Left lung (tissue), 4 donors: ENCODE measurements at regions not wholly inside any gene's neighbourhood (a gene's known extent, or its start where the extent isn't known, plus 50 kb on each side); places are given as distances from the start of the nearest gene placed in this dataset.

Source experiments
- ATAC-seq: fragments of 200-7000 bp; cut with Tn5 transposase; one replicate; pipeline ENCODE4 v1.9.1; 2020; ENCODE audit warnings: moderate library complexity
- DNase-seq, 4 donors: peaks; one replicate each; pipeline ENCODE4 v3.0.0-alpha.2; 2013 to 2020
- H3K27ac ChIP-seq, 2 donors: fragments of 200-600 bp; sonication (generic) in 1 of 2; one replicate each; pipeline versions ENCODE4 v1.5.0 to v1.8.0; 2020 to 2021
- H3K27me3 ChIP-seq, 2 donors: fragments of 200-600 bp; sonication (generic) in 1 of 2; one replicate each; pipeline versions ENCODE4 v1.5.0 to v1.8.0; 2020 to 2021
- H3K36me3 ChIP-seq, 2 donors: fragments of 200-600 bp; sonication (generic) in 1 of 2; one replicate each; pipeline versions ENCODE4 v1.5.0 to v1.8.0; 2020 to 2021
- H3K4me1 ChIP-seq, 2 donors: fragments of 200-600 bp; one replicate each; pipeline ENCODE4 v1.8.0; 2021
- H3K4me3 ChIP-seq, 2 donors: fragments of 200-600 bp; sonication (generic) in 1 of 2; one replicate each; pipeline versions ENCODE4 v1.5.0 to v1.8.0; 2020 to 2021; ENCODE audit warnings: mild to moderate bottlenecking in 1 of 2
- H3K9me3 ChIP-seq, 2 donors: fragments of 200-600 bp; sonication (generic) in 1 of 2; one replicate each; pipeline versions ENCODE4 v1.5.0 to v1.8.0; 2020 to 2021
- intact Hi-C, 2 donors: fragments of 100-400 bp; cut with DNase I; formaldehyde crosslinking; loops; one replicate each; pipeline versions ENCODE4 v1.11.2 to v1.14.2; 2022
- TF ChIP-seq, protein P1 (sequence below), 2 donors: fragments of 200-600 bp; sonication (generic) in 1 of 2; IDR thresholded peaks; one replicate each; pipeline versions ENCODE4 v1.5.0 to v1.8.0; 2021; ENCODE audit warnings: antibody characterized with exemption in 2 of 2
- donor health status: DM: no; HTN: yes; CAD: no.
- donor health status: DM: no; HTN: no; CAD: no.

- ATAC-seq (no peak), DNase-seq (no peak)
- Histone ChIP-seq H3K4me3 (no peak overlapping the region), H3K27me3 (no peaks in the 10 kb centered on the region), H3K36me3 (no peaks in the 10 kb centered on the region), H3K9me3 (no peaks in the 10 kb centered on the region), H3K27ac (no peak overlapping the region), H3K4me1 (no peaks in the 10 kb centered on the region)
- TF ChIP-seq, protein P1, sequence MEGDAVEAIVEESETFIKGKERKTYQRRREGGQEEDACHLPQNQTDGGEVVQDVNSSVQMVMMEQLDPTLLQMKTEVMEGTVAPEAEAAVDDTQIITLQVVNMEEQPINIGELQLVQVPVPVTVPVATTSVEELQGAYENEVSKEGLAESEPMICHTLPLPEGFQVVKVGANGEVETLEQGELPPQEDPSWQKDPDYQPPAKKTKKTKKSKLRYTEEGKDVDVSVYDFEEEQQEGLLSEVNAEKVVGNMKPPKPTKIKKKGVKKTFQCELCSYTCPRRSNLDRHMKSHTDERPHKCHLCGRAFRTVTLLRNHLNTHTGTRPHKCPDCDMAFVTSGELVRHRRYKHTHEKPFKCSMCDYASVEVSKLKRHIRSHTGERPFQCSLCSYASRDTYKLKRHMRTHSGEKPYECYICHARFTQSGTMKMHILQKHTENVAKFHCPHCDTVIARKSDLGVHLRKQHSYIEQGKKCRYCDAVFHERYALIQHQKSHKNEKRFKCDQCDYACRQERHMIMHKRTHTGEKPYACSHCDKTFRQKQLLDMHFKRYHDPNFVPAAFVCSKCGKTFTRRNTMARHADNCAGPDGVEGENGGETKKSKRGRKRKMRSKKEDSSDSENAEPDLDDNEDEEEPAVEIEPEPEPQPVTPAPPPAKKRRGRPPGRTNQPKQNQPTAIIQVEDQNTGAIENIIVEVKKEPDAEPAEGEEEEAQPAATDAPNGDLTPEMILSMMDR (IDR thresholded peaks at IDR 0.05), result no peak
- intact Hi-C loops, result no loop called here
Observed at GRCh38 chr7:94740509-94740908, 84.6 kb upstream of the SGCE start.

DNA sequence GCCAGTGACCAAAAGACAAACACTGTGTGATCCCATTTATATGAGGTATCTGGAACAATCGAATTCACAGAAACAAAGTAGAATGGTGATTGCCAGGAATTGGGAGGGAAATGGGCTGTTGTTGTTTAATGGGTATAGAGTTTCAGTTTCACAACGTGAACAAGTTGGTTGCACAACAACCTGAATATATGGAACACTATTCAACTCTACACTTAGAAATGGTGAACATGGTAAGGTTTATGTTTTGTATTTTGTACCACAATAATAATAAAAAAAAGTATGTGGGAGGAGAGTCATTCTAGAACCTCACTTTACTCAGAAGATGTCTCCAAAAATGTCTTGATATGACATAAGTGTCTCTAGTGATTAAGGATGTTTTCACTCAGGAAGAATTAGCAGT, 85.2 kb upstream of the SGCE start:
- Histone ChIP-seq H3K9me3 (no peaks in the 10 kb centered on the region), H3K4me1 (no peaks in the 10 kb centered on the region), H3K27me3 (no peaks in the 10 kb centered on the region), H3K27ac (no peak overlapping the region), H3K36me3 (no peaks in the 10 kb centered on the region), H3K4me3 (no peak overlapping the region)
- ATAC-seq, result no peak
- no peak for DNase-seq
- TF ChIP-seq, protein P1 (IDR thresholded peaks at IDR 0.05), result no peak
- intact Hi-C loops, result no loop called here

DNA sequence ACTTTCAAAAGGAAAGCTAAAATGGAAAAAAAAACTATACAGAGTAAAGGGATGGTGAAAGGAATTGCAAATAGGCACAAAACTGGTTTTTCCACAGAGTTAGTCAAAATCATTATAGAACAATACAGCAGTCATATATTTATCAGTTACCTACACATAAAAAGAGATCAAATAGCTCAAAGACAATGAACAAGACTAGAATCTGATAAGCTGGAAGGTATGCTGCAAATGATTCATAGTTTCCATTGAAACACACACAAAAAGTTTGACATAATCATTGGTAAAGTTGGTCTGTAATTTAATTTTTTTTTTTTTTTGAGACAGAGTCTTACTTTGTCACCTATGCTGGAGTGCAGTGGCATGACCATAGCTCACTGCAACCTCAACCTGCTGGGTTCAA, 92.4 kb upstream of the SGCE start:
- peaks cover 0 to 26% of the 10 kb centered on the region in 2 donors for H3K9me3 ChIP-seq
- H3K4me1 ChIP-seq, result no peaks in the 10 kb centered on the region
- ATAC-seq (no peak), DNase-seq (no peak)
- no peaks in the 10 kb centered on the region for H3K27me3 ChIP-seq
- intact Hi-C loops, result no loop called here
- TF ChIP-seq, protein P1 (IDR thresholded peaks at IDR 0.05), result no peak
- H3K36me3 ChIP-seq, result no peaks in the 10 kb centered on the region
- H3K27ac ChIP-seq, result no peak overlapping the region
- H3K4me3 ChIP-seq, result no peak overlapping the region

DNA sequence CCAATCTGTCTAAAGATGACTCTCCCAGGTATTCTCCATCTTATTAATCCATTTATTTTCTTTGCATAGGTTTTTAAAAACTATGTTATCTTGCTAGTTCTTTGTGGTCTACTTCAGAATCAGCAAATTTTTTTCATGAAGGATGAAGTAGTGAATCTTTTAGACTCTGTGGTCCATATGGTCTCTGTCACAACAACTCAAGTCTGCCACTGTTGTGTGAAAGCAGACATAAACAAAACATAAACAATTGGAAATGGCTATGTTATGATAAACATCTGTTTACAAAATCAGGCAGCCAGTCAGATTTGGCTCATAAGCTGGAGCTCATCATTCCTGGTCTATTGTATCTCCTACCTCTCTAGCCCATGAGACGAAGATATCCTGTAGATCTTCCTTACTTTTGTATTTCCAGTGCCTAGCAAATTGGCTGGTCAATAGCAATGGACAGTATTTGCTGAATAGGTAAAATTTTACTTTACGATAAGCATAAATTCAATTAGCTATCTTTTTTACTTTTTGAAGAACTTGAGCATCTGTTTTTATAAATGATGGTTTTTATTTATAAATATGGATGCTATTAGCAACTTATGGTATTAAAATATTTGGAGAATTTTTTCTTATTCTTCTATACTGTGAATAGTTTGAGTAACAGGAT, 104.6 kb upstream of the SGCE start:
- intact Hi-C loops, result no loop called here
- TF ChIP-seq, protein P1 (IDR thresholded peaks at IDR 0.05), result no peak
- DNase-seq, result peak in 1 of 4 donors; percentile 34
- no peaks in the 10 kb centered on the region for H3K36me3 ChIP-seq
- no peak overlapping the region for H3K4me3 ChIP-seq
- peaks cover 0 to 7% of the 10 kb centered on the region in 2 donors for H3K9me3 ChIP-seq
- no peaks in the 10 kb centered on the region for H3K4me1 ChIP-seq
- no peak for ATAC-seq
- no peaks in the 10 kb centered on the region for H3K27me3 ChIP-seq
- no peak overlapping the region for H3K27ac ChIP-seq

GRCh38 chr7:94761451-94761850, 105.5 kb upstream of the SGCE start:
- DNase-seq (no peak), ATAC-seq (no peak)
- Histone ChIP-seq H3K4me1 (no peaks in the 10 kb centered on the region), H3K27me3 (no peaks in the 10 kb centered on the region), H3K4me3 (no peak overlapping the region), H3K9me3 (no peaks in the 10 kb centered on the region), H3K27ac (no peak overlapping the region), H3K36me3 (no peaks in the 10 kb centered on the region)
- intact Hi-C loops, result no loop called here
- TF ChIP-seq, protein P1 (IDR thresholded peaks at IDR 0.05), result no peak
